Epithelial cell of proximal tubule (primary cell): ENCODE measurements at regions not wholly inside any gene's neighbourhood (a gene's known extent, or its start where the extent isn't known, plus 50 kb on each side); places are given as distances from the start of the nearest gene placed in this dataset.
A peak's percentile ranks its signal among the peaks of the same experiment; 100 is the strongest.

ENCODE experiments used
- DNase-seq: peaks from one replicate; pipeline ENCODE4 v3.0.0-alpha.2; 2011; ENCODE audit warnings: low read depth
- H3K4me3 ChIP-seq: 2 replicates; pipeline ENCODE4 v1.5.1; 2011; ENCODE audit warnings: low read depth, mild to moderate bottlenecking, low read length
- TF ChIP-seq, protein P1 (sequence below): conservative IDR thresholded peaks from 2 replicates; pipeline ENCODE4 v1.5.1; 2012; ENCODE audit warnings: low read depth, mild to moderate bottlenecking, low read length

DNA sequence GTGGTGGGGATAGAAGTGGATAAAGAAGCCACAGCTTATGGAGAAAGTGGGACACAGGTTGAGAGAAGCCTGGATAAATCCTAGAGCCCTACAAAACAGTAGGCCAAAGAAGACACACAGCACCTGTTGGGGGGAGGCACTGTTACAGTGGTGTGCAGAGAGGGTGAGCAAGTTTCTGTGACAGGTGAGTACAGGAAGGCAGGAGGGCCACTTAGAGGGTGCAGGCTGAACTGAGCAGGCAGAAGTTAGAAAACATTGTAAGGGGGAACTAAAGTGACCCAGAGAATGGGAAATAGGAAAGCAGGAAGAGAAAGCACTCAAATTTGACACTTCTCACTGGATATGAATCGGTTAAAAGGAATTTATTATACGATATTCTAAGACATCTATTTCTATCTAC is 146.1 kb upstream of the TMCO5A start:
- TF ChIP-seq, protein P1, sequence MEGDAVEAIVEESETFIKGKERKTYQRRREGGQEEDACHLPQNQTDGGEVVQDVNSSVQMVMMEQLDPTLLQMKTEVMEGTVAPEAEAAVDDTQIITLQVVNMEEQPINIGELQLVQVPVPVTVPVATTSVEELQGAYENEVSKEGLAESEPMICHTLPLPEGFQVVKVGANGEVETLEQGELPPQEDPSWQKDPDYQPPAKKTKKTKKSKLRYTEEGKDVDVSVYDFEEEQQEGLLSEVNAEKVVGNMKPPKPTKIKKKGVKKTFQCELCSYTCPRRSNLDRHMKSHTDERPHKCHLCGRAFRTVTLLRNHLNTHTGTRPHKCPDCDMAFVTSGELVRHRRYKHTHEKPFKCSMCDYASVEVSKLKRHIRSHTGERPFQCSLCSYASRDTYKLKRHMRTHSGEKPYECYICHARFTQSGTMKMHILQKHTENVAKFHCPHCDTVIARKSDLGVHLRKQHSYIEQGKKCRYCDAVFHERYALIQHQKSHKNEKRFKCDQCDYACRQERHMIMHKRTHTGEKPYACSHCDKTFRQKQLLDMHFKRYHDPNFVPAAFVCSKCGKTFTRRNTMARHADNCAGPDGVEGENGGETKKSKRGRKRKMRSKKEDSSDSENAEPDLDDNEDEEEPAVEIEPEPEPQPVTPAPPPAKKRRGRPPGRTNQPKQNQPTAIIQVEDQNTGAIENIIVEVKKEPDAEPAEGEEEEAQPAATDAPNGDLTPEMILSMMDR, result no peak
- no peak overlapping the region for H3K4me3 ChIP-seq
- DNase-seq, result no peak

DNA sequence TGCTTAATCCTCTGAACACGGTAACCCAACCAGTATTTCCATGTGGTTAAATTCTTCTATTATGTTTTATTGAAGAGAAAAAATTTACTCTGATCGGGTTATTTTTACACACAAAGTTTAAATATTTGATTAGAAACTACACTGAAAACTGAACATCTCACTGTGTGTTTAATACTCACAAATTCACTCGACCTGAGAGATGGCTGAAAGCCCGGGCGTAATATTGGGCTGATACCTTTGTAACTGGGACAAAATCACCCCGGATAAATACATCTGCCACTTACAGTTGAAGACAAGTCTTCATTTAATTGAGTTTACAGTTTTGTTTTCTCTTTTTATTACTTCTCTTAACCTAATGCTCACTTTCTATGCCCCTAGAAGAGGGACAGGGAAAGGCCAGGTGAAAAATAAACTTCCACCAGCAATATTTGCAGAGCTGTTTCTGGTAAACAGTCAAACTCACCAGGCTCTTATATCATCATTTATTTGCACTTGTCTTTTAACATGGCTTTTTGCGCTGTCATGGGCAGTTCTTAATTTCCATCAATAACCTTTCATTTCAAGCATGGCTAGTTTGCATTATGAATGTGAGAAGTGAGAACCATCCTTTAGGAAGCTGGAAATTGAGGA is 145.6 kb upstream of the TMCO5A start:
- DNase-seq, result no peak
- no peak overlapping the region for H3K4me3 ChIP-seq
- TF ChIP-seq, protein P1, result no peak

DNA sequence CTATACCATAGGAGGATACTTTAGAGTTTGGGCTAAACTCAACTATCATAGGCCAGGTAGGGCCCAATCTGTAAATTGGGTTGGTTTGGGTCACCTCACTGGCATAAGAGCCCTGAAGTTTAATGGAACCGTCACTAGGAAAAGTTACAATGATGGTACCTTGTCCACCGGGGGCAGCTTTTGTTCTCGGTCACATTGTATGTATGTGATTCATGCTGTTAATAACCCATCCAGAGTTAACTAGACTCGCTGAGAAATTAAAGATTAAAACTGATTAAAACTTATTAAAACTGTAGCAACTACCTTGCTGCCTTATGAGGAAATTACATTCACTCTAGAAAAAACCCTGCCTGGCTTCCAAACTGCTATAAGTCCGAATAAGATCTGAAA is 145.0 kb upstream of the TMCO5A start:
- DNase-seq, result peak; percentile 13
- no peak overlapping the region for H3K4me3 ChIP-seq
- TF ChIP-seq, protein P1, result peak; percentile 19

- peak; percentile 83 for DNase-seq
- no peak overlapping the region for H3K4me3 ChIP-seq
- TF ChIP-seq, protein P1, result no peak
These were observed 144.6 kb upstream of the TMCO5A start for GRCh38 chr15:37789881-37790280.

DNA sequence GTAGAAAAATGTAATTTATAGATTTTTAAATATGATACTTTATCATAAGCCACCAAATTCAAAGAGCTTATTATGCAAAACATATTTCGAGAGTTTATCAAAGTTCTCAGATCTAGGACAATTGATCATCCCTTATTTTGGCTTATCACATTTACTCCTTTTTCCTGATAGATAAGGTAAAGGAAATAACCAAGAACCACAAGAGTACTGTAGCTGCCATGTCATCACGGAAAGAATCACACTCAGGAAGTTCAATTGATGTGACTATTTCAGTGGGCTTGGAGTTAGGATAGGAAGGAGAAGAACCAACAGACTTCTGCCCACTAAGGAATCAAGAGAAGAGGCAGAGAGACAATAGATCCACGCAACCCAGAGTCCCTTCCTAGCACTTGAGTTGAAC is 142.7 kb upstream of the TMCO5A start:
- TF ChIP-seq, protein P1, result no peak
- DNase-seq, result no peak
- H3K4me3 ChIP-seq, result no peak overlapping the region

DNA sequence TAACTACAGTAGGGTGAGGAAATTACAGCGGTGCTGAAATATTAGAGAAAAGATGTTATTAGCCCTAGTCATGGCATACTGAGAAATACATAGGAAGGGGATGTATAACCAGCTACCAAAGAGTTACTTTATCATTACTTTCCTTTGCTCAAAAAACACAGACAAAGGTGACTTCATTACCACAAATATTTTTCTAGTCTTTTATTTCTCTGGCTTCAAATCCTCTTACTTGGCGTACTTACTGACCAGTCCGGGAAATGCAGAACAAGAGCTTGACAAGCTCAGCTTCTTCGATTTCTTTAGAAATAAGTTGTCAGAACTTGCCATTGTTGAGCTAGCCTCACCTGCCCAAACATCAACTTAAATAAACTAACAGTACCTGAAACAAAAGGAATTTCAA is 142.1 kb upstream of the TMCO5A start:
- TF ChIP-seq, protein P1, result no peak
- no peak overlapping the region for H3K4me3 ChIP-seq
- no peak for DNase-seq

- TF ChIP-seq, protein P1, result peak; percentile 68
- DNase-seq, result no peak
- no peak overlapping the region for H3K4me3 ChIP-seq
These were observed 140.6 kb upstream of the TMCO5A start for GRCh38 chr15:37793851-37794250.
